Caco-2 (cell line): ENCODE measurements at regions not wholly inside any gene's neighbourhood (a gene's known extent, or its start where the extent isn't known, plus 50 kb on each side); places are given as distances from the start of the nearest gene placed in this dataset.

Source experiments
- BruUV-seq: library from RNA; stranded (reverse); fragments of 400-500 nt; replicated peaks from 2 replicates; lab custom pipeline; 2021; lab: Mats Ljungman, UMichigan
- CTCF ChIA-PET: fragments of 300-600 bp; sonication (Branson Sonifier 250); formaldehyde crosslinking; loops from one replicate; lab custom pipeline; 2022; ENCODE audit warnings: antibody characterized with exemption; lab: Charles Lee
- POLR2A ChIA-PET: fragments of 300-600 bp; sonication (Branson Sonifier 250); formaldehyde crosslinking; loops from one replicate; lab custom pipeline; 2022; ENCODE audit warnings: antibody characterized with exemption; lab: Charles Lee
- DNase-seq, 2 experiments: peaks; one replicate each; pipeline versions ENCODE4 v3.0.0 to v3.0.0-alpha.2; 2020 to 2022
- H3K27me3 ChIP-seq: replicated peaks from 2 replicates; pipeline ENCODE4 v1.6.0; 2011; ENCODE audit warnings: low read length; ENCODE audit not compliant: control insufficient read depth, insufficient read depth
- H3K36me3 ChIP-seq: 2 replicates; pipeline ENCODE4 v1.5.1; 2011; ENCODE audit warnings: low read length; ENCODE audit not compliant: control insufficient read depth, insufficient read depth
- H3K4me1 ChIP-seq: fragments of 250-450 bp; sonication (Bioruptor Pico); 2 replicates; pipeline ENCODE4 v1.5.1; 2020; ENCODE audit warnings: mild to moderate bottlenecking
- H3K4me3 ChIP-seq: 2 replicates; pipeline ENCODE4 v1.5.1; 2011; ENCODE audit warnings: low read depth, mild to moderate bottlenecking, control low read depth, low read length
- H3K9me3 ChIP-seq: fragments of 250-450 bp; sonication (Bioruptor Pico); 2 replicates; pipeline ENCODE4 v1.5.1; 2020; ENCODE audit warnings: mild to moderate bottlenecking, moderate library complexity
- H3K27ac Mint-ChIP-seq: one replicate; pipeline ENCODE4 v1.8.0; 2022; ENCODE audit warnings: mixed read lengths; ENCODE audit not compliant: unreplicated experiment
- H3K27me3 Mint-ChIP-seq: one replicate; pipeline ENCODE4 v1.8.0; 2022; ENCODE audit warnings: mixed read lengths; ENCODE audit not compliant: insufficient read depth, unreplicated experiment
- H3K36me3 Mint-ChIP-seq: one replicate; pipeline ENCODE4 v1.8.0; 2022; ENCODE audit warnings: mild to moderate bottlenecking, mixed read lengths; ENCODE audit not compliant: insufficient read depth, unreplicated experiment
- H3K4me1 Mint-ChIP-seq: one replicate; pipeline ENCODE4 v1.8.0; 2022; ENCODE audit warnings: low read depth, mixed read lengths; ENCODE audit not compliant: unreplicated experiment
- H3K4me3 Mint-ChIP-seq: one replicate; pipeline ENCODE4 v1.8.0; 2022; ENCODE audit warnings: mild to moderate bottlenecking, moderate library complexity, mixed read lengths; ENCODE audit not compliant: unreplicated experiment
- H3K9me3 Mint-ChIP-seq: one replicate; pipeline ENCODE4 v1.8.0; 2022; ENCODE audit warnings: mixed read lengths; ENCODE audit not compliant: unreplicated experiment
- intact Hi-C: fragments of 100-400 bp; cut with micrococcal nuclease; formaldehyde crosslinking; loops from one replicate; pipeline ENCODE4 v1.10.0; 2022; ENCODE audit not compliant: unreplicated experiment
- TF ChIP-seq, protein P1 (sequence below), 2 experiments: fragments of 200-600 bp in 1 of 2; IDR thresholded peaks; 1 replicate in 1 of 2; 2 replicates in 1 of 2; pipeline versions ENCODE4 v1.5.1 to v1.8.0; 2011 to 2022; ENCODE audit warnings: antibody characterized with exemption in 1 of 2, control low read depth in 1 of 2, inconsistent platforms in 1 of 2, low read depth in 1 of 2, low read length in 1 of 2, mild to moderate bottlenecking in 1 of 2, moderate library complexity in 1 of 2; ENCODE audit not compliant: insufficient read depth in 1 of 2, severe bottlenecking in 1 of 2, unreplicated experiment in 1 of 2

DNA sequence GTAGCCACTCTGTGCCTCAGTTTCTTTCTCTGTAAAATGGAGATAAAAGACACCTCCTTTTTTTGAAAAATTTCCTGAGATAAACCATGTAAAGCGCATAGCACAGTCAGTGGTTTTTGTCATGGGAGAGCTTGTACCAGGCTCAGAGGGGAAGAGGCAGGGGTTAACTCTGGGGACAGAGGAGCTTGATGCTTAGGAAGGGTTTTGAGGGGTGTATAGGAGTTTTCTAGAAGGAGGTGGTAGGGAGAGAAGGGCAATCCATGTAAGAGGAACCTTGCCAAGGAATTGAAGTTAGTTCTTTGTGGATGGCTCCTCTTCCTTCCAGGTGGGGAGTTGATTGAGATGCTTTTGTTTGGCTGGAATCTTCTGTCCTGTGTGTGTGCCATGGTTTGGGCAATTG, 131.9 kb upstream of the GSE1 start:
- no peaks in the 10 kb centered on the region for H3K9me3 ChIP-seq
- H3K27me3 ChIP-seq = no peaks in the 10 kb centered on the region
- H3K27ac Mint-ChIP-seq = no peak overlapping the region
- no peak overlapping the region for H3K4me3 ChIP-seq
- no TSS peak for BruUV-seq
- H3K36me3 Mint-ChIP-seq = no peaks in the 10 kb centered on the region
- H3K27me3 Mint-ChIP-seq = no peaks in the 10 kb centered on the region
- H3K4me3 Mint-ChIP-seq = no peak overlapping the region
- CTCF ChIA-PET = no interaction called here
- H3K9me3 Mint-ChIP-seq = no peaks in the 10 kb centered on the region
- TF ChIP-seq, protein P1, sequence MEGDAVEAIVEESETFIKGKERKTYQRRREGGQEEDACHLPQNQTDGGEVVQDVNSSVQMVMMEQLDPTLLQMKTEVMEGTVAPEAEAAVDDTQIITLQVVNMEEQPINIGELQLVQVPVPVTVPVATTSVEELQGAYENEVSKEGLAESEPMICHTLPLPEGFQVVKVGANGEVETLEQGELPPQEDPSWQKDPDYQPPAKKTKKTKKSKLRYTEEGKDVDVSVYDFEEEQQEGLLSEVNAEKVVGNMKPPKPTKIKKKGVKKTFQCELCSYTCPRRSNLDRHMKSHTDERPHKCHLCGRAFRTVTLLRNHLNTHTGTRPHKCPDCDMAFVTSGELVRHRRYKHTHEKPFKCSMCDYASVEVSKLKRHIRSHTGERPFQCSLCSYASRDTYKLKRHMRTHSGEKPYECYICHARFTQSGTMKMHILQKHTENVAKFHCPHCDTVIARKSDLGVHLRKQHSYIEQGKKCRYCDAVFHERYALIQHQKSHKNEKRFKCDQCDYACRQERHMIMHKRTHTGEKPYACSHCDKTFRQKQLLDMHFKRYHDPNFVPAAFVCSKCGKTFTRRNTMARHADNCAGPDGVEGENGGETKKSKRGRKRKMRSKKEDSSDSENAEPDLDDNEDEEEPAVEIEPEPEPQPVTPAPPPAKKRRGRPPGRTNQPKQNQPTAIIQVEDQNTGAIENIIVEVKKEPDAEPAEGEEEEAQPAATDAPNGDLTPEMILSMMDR (IDR thresholded peaks at IDR 0.05; ENCODE audit: insufficient read depth in 1 of 2, low read depth in 1 of 2, low read length in 1 of 2, severe bottlenecking in 1 of 2, unreplicated experiment in 1 of 2) = no peak
- no peaks in the 10 kb centered on the region for H3K36me3 ChIP-seq
- POLR2A ChIA-PET = no interaction called here
- peaks cover 5% of the 10 kb centered on the region; the same call in 1 of the 2 replicates for H3K4me1 ChIP-seq
- peaks cover 13% of the 10 kb centered on the region for H3K4me1 Mint-ChIP-seq
- intact Hi-C loops = no loop called here
- DNase-seq = no peak

DNA sequence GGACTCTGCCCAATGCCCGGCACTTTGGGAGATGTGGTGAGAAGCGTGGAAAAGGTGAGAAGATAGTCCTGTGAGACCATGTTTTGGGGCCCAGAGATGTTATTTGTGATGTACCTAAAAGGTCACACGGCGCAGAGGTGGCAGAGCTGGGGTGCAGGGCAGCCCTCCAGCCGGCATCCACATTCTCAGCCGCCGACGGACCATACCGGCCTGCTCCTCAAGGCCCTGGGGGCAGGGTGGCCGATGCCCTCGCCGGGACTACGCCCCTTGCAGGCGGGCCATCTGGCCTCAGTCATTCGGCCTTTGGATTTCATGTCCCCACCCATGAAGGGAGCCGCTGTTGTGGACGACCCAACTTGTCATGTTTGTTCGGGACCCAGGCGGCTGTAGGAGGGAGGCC, 131.4 kb upstream of the GSE1 start:
- no peaks in the 10 kb centered on the region for H3K27me3 Mint-ChIP-seq
- TF ChIP-seq, protein P1 (IDR thresholded peaks at IDR 0.05; ENCODE audit: insufficient read depth in 1 of 2, low read depth in 1 of 2, low read length in 1 of 2, severe bottlenecking in 1 of 2, unreplicated experiment in 1 of 2) = no peak
- no peaks in the 10 kb centered on the region for H3K9me3 ChIP-seq
- intact Hi-C loops = no loop called here
- ChIA-PET POLR2A (no interaction called here), CTCF (no interaction called here)
- no peaks in the 10 kb centered on the region for H3K9me3 Mint-ChIP-seq
- no peak overlapping the region for H3K27ac Mint-ChIP-seq
- no peaks in the 10 kb centered on the region for H3K36me3 Mint-ChIP-seq
- H3K4me1 ChIP-seq = peaks cover 5% of the 10 kb centered on the region; the same call in 1 of the 2 replicates
- DNase-seq = no peak
- H3K4me1 Mint-ChIP-seq = peaks cover 13% of the 10 kb centered on the region
- no TSS peak for BruUV-seq
- H3K27me3 ChIP-seq = no peaks in the 10 kb centered on the region
- no peak overlapping the region for H3K4me3 Mint-ChIP-seq
- H3K4me3 ChIP-seq = no peak overlapping the region
- H3K36me3 ChIP-seq = no peaks in the 10 kb centered on the region

DNA sequence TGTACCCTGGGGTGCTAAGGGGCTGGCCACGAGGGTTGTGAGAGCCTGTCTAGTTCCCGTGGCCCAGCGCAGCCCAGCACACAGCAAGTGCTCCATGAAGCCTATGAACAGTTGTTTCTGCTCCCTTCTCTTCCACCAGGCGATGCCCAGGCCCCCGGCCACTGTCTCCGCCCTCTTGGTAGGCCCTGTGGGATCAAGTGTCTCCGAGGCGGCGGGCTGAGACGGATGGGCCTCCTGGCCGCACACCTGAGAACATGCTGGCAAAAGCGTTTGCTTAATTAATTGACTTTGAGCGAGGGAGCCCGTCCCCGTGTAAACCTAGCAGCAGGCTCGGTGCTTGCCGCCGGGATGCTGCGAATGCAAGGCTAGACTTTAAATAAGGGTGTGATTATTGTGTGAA, 129.7 kb upstream of the GSE1 start:
- Histone ChIP-seq H3K4me3 (no peak overlapping the region), H3K4me1 (peaks cover 5% of the 10 kb centered on the region; the same call in 1 of the 2 replicates), H3K27me3 (no peaks in the 10 kb centered on the region), H3K36me3 (no peaks in the 10 kb centered on the region), H3K9me3 (no peaks in the 10 kb centered on the region)
- CTCF ChIA-PET = no interaction called here
- H3K9me3 Mint-ChIP-seq = no peaks in the 10 kb centered on the region
- H3K36me3 Mint-ChIP-seq = no peaks in the 10 kb centered on the region
- H3K4me1 Mint-ChIP-seq = peaks cover 17% of the 10 kb centered on the region
- no peak overlapping the region for H3K4me3 Mint-ChIP-seq
- DNase-seq = no peak
- POLR2A ChIA-PET = no interaction called here
- BruUV-seq = no TSS peak
- TF ChIP-seq, protein P1 (IDR thresholded peaks at IDR 0.05; ENCODE audit: insufficient read depth in 1 of 2, low read depth in 1 of 2, low read length in 1 of 2, severe bottlenecking in 1 of 2, unreplicated experiment in 1 of 2) = no peak
- no peak overlapping the region for H3K27ac Mint-ChIP-seq
- intact Hi-C loops = no loop called here
- no peaks in the 10 kb centered on the region for H3K27me3 Mint-ChIP-seq
